ENCODE measurements at regions not wholly inside any gene's neighbourhood (a gene's known extent, or its start where the extent isn't known, plus 50 kb on each side); places are given as distances from the start of the nearest gene placed in this dataset.
"Not testable (repeated sequence)": the region's sequence is repeated elsewhere in the genome, so short reads cannot be mapped to it uniquely, and the experiment has no call there.

DNA sequence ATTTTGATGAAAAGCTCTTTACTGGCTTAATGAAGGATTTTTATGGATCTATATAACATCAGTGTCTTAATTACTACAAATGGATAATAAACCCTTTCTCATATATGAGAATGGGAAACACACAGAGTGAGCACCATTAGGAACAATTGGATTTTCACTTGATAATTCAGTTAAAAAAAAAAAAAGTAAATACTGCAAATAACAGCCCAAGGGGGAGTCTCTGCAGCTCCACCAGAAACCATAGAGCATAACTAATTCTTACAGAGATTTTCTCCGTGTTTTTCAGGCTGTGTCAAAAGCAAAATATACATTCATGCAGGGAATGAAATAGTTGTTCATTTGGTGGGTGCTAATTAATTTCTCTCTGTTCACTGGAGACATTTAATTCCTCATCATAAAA, 125.3 kb downstream of the EBLN2 start:
- DNase-seq (no peak), ATAC-seq (no peak)
- Mint-ChIP-seq H3K27me3 (peaks cover 9% of the 10 kb centered on the region), H3K27ac (no peak overlapping the region), H3K36me3 (ENCODE audit: low read depth) (no peaks in the 10 kb centered on the region), H3K9me3 (no peaks in the 10 kb centered on the region), H3K4me3 (no peak overlapping the region), H3K4me1 (ENCODE audit: low read depth) (no peaks in the 10 kb centered on the region)
- POLR2A ChIA-PET = no interaction called here
- CTCF ChIA-PET = no interaction called here
- intact Hi-C loops (cut with micrococcal nuclease) = no loop called here
- TF ChIP-seq CTCF (IDR thresholded peaks at IDR 0.05) = no peak

DNA sequence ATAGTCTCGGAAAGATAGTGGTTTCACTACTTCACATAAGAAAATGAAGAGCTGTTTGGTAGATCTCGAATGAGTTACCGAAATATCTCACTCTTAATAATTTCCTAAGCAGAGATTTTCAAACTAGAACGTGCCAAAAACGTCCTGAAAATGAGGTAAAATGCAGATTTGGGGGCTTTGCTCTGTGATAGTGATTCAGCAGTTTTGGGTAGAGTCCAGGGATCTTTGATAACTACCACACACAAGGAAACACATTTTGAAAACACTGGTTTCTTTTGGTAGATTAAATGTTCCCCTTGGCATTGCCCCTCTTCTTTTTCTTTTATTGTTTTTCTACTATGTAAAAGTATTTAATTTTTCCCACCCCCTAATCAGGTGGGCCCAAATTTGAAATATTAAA, 125.9 kb downstream of the EBLN2 start:
- POLR2A ChIA-PET = no interaction called here
- Mint-ChIP-seq H3K27me3 (peaks cover 9% of the 10 kb centered on the region), H3K36me3 (ENCODE audit: low read depth) (no peaks in the 10 kb centered on the region), H3K4me3 (no peak overlapping the region), H3K4me1 (ENCODE audit: low read depth) (no peaks in the 10 kb centered on the region), H3K9me3 (no peaks in the 10 kb centered on the region), H3K27ac (no peak overlapping the region)
- CTCF ChIA-PET = no interaction called here
- DNase-seq (no peak), ATAC-seq (no peak)
- TF ChIP-seq CTCF (IDR thresholded peaks at IDR 0.05) = no peak
- intact Hi-C loops (cut with micrococcal nuclease) = no loop called here

DNA sequence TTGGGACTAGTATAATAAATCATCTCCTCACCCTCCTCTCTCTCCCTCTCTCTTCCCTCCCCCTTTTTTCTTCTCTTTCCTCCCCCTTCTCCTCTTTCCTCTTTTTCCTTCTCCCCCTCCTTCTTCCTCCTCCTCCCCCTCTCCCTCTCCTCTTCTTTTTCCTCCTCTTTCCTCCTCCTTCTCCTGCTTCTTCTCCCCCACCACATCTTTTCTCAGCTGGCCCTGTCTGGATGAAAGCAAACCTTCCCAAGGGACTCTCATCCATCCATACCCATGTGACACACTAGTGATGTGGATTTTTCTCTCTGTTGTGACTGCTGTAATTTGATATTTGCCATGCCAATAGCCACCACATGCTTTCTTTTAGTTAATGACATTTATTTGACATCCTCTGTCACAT, 127.2 kb downstream of the EBLN2 start:
- POLR2A ChIA-PET = no interaction called here
- intact Hi-C loops (cut with micrococcal nuclease) = no loop called here

DNA sequence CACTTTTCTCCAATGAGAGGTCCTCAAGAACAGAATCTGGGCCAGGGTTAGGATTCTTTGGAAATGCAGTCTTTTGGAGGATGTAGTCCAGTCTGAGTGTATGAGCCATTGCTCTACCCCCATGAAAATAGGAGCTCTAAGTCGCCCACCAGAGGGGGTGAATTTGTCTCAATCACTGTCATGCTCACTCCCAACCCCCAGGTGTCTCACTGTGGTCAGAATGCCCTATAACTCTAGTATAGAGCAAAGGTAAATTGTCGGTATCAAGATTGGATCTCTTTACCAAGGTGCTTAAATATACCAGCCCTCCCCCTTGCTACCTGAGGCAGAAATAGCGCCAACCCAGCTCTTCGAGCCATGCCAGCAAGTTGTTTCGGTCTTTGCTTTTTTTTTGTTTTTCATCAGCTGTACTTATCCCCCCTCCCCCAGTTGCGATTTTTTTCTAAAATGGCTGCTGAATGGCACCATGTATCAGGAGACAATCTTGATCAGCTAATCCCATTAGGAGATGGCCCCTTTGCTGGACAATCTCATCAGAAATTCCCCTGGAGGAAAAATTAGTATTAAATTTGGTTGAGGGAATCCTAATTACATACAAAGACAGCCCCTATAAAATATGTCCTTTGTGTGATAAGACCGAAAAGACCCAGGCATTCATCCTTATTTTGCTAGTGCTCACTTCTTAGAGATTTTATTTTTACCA, 130.7 kb downstream of the EBLN2 start:
- POLR2A ChIA-PET = no interaction called here
- Mint-ChIP-seq H3K9me3 (no peaks in the 10 kb centered on the region), H3K4me1 (ENCODE audit: low read depth) (no peaks in the 10 kb centered on the region), H3K4me3 (no peak overlapping the region), H3K36me3 (ENCODE audit: low read depth) (no peaks in the 10 kb centered on the region), H3K27ac (no peak overlapping the region), H3K27me3 (peaks cover 4% of the 10 kb centered on the region)
- no peak for TF ChIP-seq CTCF (IDR thresholded peaks at IDR 0.05)
- intact Hi-C loops (cut with micrococcal nuclease) = no loop called here
- no peak for ATAC-seq
- CTCF ChIA-PET = no interaction called here
- peak; percentile 8 for DNase-seq

More for the DNA sequence above, 127.2 kb downstream of the EBLN2 start:
- H3K4me3 Mint-ChIP-seq = no peak overlapping the region
- no peaks in the 10 kb centered on the region for H3K9me3 Mint-ChIP-seq
- ATAC-seq (no peak), DNase-seq (no peak)
- peaks cover 7% of the 10 kb centered on the region for H3K27me3 Mint-ChIP-seq
- no peak overlapping the region for H3K27ac Mint-ChIP-seq
- H3K36me3 Mint-ChIP-seq (ENCODE audit: low read depth) = no peaks in the 10 kb centered on the region
- CTCF ChIA-PET = no interaction called here
- no peaks in the 10 kb centered on the region for H3K4me1 Mint-ChIP-seq (ENCODE audit: low read depth)
- no peak for TF ChIP-seq CTCF (IDR thresholded peaks at IDR 0.05)

GRCh38 chr3:73193943-73194342, 132.5 kb downstream of the EBLN2 start:
- H3K27ac Mint-ChIP-seq = not testable (repeated sequence)

DNA sequence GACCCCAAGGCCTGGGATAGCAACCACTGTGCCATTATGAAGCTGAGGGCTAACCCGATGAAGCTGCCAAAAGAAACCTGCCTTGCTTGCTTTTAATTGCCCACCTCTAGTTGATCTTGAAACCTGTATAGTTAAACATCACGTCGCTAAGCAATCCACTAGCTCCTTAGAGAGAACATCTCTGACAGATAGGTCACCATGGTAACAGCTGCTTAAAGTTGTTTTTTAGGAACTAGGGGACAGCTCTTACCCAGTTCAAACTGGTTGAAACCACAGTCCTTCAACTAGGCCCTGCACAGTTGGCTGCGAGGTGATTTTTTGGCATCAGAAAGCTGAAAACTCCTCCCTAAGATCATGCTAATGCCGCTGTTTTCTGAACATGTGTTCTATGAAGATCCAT, 135.7 kb downstream of the EBLN2 start:
- no peak for ATAC-seq
- Mint-ChIP-seq H3K9me3 (no peaks in the 10 kb centered on the region), H3K27ac (no peak overlapping the region), H3K4me3 (no peak overlapping the region), H3K27me3 (peaks cover 12% of the 10 kb centered on the region), H3K4me1 (ENCODE audit: low read depth) (no peaks in the 10 kb centered on the region), H3K36me3 (ENCODE audit: low read depth) (no peaks in the 10 kb centered on the region)
- ChIA-PET POLR2A (no interaction called here), CTCF (no interaction called here)
- DNase-seq = no peak
- no peak for TF ChIP-seq CTCF (IDR thresholded peaks at IDR 0.05)
- intact Hi-C loops (cut with micrococcal nuclease) = no loop called here

More at GRCh38 chr3:73193943-73194342, 132.5 kb downstream of the EBLN2 start:
- H3K36me3 Mint-ChIP-seq (ENCODE audit: low read depth); H3K4me3 Mint-ChIP-seq; H3K4me1 Mint-ChIP-seq (ENCODE audit: low read depth); H3K27me3 Mint-ChIP-seq; H3K9me3 Mint-ChIP-seq; DNase-seq; CTCF ChIA-PET; POLR2A ChIA-PET; intact Hi-C loops (cut with micrococcal nuclease); ATAC-seq: not testable (repeated sequence)

Data from activated CD8-positive, alpha-beta T cell treated with anti-CD3 and anti-CD28 coated beads for 36 hours (primary cell).